ENCODE measurements at regions not wholly inside any gene's neighbourhood (a gene's known extent, or its start where the extent isn't known, plus 50 kb on each side); places are given as distances from the start of the nearest gene placed in this dataset.
"Not testable (repeated sequence)": the region's sequence is repeated elsewhere in the genome, so short reads cannot be mapped to it uniquely, and the experiment has no call there.

- DNase-seq: not testable (repeated sequence)
Observed at GRCh38 chr12:131322460-131322859, 368.8 kb downstream of the ADGRD1 start.

- no peak for DNase-seq
Observed at GRCh38 chr12:131323879-131324278, 370.2 kb downstream of the ADGRD1 start.

- DNase-seq: no peak
Observed at GRCh38 chr12:131327521-131328488, 374.1 kb downstream of the ADGRD1 start.

DNA sequence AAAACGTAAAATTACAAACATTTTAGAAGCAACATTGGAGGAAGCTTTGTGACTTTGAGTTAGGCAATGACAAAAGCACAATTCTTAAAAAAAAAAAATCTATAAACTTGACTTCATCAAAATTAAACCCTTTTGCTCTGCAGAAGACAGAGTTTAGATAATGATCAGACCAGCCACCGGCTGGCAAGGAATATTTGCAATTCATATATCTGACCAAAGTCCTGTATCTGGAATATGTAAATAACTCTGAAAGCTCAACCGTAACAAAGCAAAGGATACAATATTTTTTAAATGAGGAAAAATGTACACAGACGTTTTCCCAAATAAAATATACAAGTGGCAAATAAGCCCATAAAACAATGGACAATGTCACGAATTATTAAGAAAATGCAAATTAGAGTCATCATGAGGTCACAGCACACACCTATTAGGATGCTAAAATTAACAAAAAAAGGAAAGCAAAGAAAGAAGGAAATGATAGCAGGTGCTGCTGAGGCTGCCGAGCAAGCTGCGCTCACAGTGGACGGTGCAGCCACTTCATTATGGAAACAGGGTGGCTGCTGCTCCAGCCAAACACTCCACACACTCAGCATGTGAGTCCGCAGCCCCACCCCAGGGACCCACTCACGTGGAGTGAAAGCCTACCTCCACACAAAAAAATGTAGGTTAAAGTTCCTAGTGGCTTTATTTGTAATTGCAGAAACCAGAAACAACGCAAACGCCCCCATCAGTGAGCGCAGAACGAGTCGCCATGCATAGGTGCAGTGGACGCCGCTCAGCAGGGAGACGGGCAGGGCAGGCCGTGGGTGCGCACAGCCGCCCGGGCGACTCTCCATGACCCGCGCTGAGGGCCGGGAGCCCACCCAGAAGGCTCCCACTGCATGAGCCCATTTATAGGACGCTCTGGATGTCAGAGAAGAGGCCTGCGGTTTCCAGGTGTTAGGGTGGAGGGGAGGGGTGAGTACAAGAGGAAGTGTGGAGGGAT lies 375.4 kb downstream of the ADGRD1 start:
- DNase-seq: not testable (repeated sequence)

- no peak for DNase-seq
Observed at GRCh38 chr12:131330106-131330815, 376.6 kb downstream of the ADGRD1 start.

- DNase-seq: no peak
Observed at GRCh38 chr12:131331148-131331750, 377.5 kb downstream of the ADGRD1 start.

- DNase-seq: no peak
Observed at GRCh38 chr12:131332224-131332623, 378.5 kb downstream of the ADGRD1 start.

DNA sequence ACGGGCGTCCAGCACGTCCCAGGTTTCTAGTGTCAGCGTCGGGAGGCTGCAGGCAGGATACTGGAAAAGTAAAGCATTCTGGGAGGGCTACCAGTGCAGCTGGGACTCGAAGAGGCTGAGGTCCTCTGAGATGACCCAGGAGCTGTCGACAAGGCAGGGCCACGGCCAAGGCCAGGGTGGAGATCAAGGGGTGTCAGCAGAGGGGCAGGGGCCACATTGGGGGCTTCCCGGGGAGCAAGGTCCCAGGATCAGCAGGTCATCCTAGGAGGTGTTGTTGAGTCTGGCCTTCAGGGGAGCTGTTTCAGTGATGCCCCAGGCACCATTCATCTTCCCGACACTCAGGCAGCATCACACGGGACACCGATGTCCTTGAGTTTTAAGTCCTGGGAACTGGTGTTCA lies 377.8 kb upstream of the SFSWAP start:
- DNase-seq: no peak

- no peak for DNase-seq
Observed at GRCh38 chr12:131333621-131334440, 377.1 kb upstream of the SFSWAP start.

- no peak for DNase-seq
Observed at GRCh38 chr12:131334835-131335234, 376.1 kb upstream of the SFSWAP start.

DNA sequence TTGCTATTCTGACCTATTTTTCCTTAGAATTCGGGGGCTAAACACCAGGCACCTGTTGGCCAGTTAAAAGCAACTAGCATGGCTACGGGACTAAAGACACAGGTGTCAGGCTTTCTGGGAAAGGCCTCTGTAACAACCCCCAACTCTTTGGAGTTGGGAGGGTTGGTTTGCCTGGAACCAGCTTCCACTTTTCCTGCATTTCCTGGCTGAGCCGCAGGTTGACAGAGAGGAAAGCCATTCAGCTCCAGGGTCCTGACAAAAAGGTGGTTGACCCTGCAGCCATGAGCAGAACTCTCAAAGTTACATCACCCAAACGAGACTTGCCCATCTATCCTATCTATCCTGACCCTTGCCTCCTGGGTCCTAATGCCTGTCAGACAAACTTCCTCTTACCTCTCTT lies 375.4 kb upstream of the SFSWAP start:
- no peak for DNase-seq

DNA sequence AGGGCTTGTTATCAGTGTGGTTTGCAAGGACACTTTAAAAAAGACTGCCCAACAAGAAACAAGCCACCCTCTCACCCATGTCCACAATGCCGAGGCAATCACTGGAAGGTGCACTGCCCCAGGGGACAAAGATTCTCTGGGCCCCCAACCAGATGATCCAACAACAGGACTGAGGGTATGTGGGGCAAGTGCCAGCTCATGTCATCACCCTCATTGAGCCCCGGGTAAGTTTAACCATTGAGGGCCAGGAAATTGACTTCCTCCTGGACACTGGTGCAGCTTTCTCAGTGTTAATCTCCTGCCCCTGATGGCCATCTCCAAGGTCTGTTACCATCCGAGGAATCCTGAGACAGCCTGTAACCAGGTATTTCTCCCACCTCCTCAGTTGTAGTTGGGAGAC lies 373.0 kb upstream of the SFSWAP start:
- DNase-seq: not testable (repeated sequence)

DNA sequence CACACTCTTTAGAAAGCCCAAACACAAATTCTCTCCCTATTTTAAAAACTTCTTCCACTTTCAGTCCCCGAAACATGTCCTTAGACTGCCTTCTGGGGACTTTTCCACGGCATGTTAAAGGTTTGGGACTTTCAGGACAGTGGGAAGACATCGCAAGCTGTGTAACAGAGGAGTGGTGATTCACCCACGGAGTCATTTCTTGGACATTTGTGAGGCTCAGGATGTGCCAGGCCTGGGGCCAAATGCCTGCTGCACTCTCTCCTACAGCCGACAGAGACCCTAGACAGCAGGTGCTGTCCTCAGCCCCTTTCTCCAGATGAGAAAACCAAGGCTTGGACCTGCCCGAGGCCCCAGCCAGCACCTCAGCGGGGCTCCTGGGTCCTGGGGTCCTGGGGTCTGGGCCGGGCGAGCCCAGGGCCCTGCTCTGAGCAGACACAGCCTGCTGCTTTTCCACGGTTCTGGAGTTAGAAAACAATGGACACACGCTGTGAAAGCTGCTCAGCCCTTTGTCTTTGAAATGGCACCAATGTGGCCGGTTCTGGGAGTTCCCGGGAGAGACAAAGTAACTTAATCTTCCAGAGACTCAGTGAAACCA lies 370.2 kb upstream of the SFSWAP start:
- DNase-seq: no peak

DNA sequence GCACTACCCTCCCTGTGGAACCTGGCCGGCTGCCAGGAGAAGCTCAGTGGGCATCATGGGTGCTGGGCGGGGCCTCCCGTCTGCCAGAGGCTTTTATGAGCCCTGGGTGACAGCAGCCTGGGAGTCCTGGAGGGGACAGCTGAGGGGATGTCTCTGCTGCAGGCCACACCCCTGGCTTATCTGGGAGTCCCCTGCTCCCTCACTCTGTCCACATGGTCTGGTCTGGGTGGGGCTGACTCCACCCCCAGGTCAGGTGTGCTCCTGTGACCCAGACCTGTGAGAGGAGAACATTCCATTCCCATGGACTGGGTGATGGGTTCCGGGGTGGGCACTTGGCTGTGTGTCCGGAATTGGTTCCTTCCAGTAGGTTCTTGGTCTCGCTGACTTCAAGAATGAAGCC lies 369.3 kb upstream of the SFSWAP start:
- DNase-seq: not testable (repeated sequence)

GRCh38 chr12:131343436-131343835 lies 367.5 kb upstream of the SFSWAP start:
- not testable (repeated sequence) for DNase-seq

DNA sequence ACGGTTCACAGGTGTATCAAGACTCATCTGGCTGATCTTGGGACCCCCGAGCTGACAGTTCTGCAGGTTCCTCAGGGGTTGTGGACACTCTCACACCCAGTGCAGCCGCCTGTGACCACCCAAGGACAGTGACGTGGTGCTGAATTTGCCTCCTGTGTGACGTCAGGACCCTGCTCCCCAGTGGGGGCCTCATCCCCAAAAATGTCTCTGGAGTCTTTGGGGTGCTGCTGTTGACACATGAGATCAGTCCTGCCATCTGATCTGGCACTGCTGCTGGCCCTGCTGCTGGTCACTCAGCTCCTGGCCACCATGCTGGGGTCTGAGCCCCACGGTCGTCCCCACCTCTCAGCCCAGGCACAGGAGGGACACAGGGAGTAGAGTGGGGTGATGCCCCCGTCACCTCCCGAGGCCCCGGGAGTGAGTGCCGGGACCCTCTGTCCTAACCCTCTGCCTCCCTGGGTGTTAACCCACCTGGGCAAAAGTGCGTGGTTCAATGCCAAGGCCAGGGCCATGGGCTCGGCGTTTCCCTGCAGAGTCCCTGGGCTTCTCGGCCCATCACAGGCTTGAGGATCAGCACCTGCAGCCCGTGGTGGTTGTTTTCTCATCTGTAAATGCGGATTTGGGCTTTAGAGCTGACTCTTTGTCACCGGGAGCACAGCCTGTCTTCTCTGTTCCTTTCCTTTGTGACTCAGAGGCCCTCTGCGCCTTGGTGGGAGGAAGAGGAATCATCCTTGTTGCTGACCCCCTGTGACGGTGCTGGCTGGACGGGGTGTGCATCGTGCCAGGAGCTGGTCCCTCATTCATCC lies 366.0 kb upstream of the SFSWAP start:
- DNase-seq: not testable (repeated sequence)

GRCh38 chr12:131345521-131346436 lies 365.1 kb upstream of the SFSWAP start:
- no peak for DNase-seq

DNA sequence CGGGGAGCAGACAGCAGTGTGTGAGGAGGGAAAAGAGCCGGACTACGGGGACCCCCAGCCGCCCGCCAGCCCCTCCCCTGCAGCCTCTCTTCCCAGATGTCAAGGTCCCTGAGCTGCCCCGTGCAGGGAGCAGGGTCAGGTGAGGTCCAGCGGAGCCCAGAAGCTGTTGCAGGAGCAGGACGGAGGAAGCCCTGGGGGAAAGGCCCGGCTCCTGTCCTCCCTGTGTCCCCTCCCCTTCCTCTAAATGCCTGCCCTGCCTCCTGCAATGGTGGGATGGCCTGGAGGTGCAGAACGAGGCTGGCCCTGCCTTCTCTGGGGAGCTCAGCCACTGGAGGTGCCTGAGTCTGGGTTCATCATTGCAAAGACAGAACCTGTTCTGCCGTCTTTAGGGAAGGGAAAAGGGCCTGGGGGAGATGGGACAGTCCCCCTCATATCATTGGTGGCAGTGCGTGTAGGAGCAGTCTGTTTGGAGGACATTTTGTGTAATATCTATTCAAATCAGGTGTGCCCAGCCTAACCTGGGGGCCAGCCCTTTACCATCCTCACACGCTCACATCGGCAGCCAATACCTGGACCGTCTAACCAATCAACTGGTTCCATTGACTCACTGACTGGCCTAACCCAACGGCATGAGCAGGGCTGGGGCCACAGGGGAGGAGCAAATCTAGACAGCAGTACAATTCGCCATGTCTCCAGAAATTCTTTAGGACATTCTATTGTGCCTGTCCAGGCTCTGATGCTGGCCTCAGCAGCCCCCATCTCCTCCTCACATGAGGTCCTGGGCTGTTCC lies 364.1 kb upstream of the SFSWAP start:
- DNase-seq: no peak
